RPMI8226 (cell line): ENCODE measurements at regions not wholly inside any gene's neighbourhood (a gene's known extent, or its start where the extent isn't known, plus 50 kb on each side); places are given as distances from the start of the nearest gene placed in this dataset.
"Not testable (repeated sequence)": the region's sequence is repeated elsewhere in the genome, so short reads cannot be mapped to it uniquely, and the experiment has no call there.

ENCODE experiments used
- DNase-seq: peaks from one replicate; pipeline ENCODE4 v3.0.0-alpha.2; 2015

DNA sequence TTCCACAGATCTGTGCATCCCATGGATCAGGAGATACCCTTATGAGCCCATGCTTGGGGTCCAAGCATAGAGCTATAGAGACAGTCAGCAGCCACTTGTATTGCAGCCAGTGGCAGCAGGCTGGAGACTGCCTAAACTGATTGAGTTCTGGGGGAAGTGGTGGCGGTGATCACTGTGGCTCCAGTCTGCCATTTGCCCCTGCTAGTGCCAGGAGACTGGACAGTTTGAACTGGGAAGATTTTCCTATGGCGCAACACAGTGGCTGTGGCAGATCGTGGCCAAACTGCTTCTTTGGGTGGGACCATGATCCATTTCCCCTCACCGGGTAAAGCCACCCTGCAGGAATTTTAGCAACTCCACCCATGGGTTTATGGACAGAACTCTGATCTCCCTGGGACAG is 679.7 kb upstream of the SEMA3D start:
- DNase-seq, result no peak

DNA sequence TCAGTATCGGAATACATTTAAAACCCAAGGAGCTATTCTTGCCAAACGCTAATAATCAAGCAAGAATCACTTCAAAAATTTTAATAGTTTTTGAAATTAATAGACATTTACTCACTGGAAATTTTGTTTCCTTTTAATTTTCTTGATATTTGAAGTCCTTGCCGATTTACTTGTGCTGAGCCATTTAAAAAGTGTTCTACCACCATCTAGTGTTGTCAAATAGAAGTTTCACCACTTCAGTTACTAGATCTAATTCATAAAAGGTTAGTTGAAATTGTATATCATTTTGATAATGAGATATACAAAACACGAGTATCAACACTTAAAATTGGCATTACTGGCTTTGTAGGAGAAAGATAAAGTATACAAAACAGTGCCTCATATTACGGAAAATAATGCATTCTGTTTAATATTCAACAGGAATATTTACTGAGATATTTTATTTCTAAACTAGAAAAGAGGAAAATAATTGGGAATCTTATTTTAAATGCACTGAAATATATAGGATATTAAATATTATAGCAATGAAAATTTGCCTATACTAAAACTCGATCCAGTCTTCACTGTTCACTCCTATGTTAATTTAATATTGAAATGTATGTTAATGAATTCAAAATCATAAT is 664.8 kb upstream of the SEMA3D start:
- peak; percentile 15 for DNase-seq

DNA sequence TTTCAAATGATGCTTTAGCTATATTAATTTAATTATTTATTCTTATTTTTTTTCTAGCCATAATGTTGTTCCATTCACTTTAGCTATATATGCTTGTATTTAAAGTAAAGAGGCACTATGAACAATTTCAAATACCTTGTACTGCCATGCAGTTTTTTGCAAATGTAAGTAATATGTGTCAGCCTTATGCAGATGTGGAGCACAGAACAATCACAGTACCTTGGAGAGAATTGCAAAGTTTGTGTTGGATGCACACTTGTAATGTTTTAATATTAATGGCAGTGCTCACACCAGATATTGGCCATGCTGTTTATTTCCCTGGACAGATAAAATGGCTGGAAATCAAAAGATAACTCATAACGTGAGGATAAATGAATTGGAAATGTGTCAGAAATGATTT is 663.5 kb upstream of the SEMA3D start:
- no peak for DNase-seq

DNA sequence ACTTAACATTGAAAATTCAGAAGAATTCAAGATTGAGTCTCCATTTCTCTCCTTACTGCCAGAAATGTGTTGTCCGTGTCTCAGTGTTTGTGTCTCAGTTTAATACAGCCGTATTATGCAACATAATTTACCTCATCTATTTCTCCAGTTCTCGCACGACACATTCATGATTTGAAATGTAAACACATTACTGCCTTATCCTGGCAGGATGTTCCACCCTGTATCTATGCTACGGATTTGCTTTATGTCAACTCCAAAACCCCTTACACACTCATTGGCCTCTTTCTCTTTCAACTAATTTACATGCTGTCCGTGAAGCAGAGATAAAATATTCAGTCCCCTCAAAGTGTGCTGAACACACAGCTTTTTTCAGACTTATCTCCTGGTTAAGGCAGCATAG is 653.7 kb upstream of the SEMA3D start:
- DNase-seq, result no peak

DNA sequence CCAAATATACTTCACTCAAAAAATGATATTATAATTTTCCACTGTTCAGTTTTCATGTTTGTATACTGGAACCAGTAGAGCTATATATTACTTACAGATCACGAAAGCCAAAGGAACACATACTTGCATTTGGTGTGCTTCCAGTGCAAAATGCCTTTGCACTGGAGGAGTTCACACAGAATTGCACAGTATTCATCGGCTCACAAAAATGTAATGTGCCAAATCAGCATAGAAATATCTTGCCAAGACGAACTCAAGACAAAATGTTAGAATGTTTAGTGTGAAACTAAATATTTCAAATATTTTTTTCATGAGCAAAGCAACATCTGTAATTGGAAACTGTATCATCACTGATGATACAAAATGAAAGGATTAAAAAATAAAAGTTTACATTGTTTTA is 646.2 kb upstream of the SEMA3D start:
- DNase-seq, result no peak

DNA sequence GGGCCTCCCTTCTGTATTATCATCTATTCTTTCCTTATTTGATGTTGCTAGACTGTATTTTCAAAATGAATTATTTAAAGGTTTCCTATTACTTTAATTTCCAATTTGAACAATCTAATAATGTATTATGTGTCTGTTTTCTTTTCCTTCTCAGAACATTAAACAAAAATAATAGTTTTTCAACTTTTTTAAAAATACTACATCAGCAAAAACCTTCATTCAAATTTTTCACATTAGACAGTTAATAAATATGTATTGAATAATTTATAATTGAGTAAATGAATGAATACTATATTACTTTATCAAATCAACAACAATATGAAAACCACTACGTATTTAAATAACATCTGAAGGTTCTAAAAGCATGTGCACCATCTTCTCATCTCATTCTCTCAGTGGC is 644.1 kb upstream of the SEMA3D start:
- no peak for DNase-seq

DNA sequence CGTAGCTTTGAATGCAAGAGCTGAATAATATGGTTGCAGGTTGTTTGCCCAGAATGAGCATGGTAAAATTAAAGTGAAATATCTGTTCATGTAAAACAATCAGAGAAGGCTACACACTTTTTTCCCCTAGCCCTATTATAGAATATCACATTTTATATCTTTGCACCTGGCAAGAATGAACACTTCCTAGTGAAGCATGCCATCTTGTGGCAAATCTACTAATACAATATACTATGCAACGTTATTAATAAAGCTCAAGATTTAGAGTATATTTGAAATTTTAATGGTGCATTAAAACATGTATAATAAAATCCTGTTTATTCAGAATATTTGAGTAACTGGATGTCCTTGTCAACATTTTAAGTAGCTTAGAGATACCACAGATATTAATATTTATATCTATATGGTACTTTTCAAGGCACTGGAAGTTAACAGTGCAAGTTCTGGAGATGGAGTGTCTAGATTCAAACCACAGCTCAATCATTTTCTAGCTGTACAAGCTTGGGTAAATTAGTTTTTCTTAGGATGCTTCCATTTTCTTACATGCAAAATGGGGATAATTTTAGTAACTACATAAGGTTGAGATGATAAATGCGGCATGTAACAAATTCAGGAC is 643.1 kb upstream of the SEMA3D start:
- DNase-seq, result no peak

DNA sequence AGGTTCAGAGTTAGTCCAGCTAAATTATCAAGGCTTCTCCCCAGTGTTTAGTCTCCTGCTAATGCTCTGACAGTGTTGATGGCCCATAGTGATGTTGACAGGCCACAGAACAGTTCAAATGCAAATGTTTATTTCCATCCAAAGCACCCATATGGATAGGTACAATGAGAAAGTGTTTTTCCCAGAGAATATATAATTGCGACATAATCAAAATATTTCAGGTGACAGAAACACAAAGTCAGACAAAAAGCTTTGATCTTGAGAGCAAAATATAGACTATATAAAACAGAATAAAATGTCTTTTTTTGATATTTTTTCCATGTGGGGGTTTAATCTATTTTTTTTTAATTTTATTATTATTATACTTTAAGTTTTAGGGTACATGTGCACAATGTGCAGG is 642.3 kb upstream of the SEMA3D start:
- no peak for DNase-seq

DNA sequence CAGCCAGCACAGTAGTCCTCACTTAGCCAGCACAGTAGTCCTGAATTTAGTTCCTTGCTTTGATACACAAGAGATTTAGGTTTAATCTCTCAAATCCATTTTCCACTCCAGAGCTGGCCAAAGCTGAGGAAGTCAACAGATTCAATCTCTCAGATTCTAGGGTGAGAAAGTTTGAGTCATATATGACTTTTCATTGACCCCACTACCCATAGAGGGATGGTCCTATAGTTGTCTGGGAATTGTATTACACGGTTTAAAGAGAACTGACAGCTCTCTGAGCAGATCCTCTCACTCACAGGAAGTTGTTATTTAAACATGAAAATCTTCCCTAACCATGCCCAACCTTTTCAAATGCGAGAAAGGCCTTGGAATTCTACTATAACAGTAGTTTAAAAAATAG is 641.8 kb upstream of the SEMA3D start:
- no peak for DNase-seq

DNA sequence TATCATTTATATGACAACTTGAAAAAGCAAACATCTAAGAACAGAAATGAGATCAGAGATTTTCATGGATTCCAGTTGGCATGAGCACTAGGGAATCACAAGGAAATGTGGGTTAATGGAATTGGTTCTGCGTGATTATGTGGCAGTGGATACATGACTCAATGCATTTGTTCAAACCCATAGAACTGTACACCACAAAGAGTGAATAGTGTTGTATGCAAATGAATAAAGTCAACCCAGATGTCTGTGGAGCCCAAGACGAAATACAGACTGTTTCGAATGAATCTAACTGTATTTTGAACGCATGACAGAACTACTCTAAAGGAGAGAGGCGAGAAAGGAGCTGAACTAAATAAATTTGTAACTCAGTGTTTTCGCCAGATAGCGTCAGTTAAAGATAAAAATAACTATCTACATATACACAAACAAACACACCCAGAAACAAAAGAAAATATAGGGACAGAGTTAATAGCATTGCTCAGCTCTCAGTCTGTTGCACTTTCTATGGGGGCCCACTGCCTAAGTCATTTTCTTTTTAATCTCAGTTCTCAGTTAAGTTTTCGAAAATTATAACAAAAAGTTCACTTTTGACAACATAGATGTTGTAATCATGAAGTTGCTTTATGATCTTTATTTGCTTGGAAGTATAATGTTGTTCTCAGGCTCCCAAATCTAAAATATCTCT is 636.7 kb upstream of the SEMA3D start:
- DNase-seq, result no peak

DNA sequence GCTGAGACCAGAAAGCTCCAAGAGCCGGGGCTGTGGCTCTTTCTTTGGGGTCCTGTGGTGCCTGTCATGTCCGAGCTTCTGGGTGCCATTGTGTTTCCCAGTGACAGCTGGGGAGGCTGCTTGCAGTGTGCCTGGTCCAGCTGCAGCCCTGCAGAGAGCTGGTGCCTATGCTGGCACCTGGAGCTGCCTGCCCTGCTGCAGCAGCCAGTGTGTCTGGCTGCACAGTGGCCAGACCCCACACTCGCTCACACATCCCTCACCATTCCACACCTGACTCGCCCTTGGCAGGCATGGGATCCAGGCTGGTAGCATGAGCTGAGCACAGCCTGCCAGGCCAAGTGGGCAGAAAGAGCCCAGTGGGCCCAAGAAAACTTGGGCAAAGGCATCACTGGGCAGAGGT is 635.1 kb upstream of the SEMA3D start:
- no peak for DNase-seq

DNA sequence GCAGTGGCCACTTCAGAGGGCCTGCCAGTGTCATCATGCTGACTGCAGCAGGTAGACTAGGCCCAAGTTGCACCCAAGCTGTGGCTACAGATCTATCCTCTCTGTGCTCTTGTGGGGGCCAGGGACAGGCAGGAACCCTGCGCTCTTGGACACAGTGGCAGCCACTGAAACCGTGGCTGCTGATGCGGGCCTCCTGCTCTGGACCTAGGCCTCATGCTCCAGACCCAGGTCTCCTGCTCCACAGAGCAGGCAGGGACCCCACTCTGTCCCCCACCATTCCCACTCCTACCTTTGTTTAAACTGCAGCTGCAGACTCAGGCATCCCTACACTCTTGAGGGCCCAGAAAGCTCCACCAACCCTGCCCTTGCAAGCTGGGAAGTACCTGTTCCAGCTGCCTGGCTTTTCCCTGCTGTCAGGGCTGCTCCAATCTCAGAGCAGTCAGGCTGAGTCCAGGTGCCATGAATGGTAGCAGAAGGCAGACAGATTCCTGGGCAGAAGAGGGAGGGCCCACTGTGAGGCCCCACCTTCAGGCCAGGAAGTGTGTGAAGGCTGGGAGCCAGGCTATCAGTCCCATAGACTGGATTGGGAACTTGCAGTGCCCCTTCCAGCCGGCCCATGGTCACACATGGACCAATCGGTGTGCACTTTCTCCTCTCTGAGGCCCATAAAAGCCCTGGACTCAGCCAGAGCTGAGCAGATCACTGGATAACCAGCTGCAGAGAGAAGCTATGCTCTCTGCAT is 634.0 kb upstream of the SEMA3D start:
- no peak for DNase-seq

DNA sequence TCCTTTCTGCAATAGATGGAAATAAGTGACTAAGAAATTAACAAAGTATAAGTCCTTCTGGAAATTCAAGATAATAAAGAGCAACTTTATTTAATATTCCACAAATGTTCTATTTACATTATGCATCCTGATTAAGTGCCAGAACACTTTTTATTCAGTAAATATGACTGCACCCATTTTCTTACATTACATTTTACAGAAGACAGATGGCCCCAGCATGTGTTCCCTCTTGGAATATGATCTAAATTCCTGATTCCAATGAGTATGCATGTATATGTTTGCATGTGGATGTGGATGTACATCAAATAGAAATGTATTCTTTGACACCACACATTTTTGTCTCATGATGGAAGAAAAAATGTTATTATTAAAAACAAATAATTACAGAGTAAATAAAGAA is 628.7 kb upstream of the SEMA3D start:
- no peak for DNase-seq

DNA sequence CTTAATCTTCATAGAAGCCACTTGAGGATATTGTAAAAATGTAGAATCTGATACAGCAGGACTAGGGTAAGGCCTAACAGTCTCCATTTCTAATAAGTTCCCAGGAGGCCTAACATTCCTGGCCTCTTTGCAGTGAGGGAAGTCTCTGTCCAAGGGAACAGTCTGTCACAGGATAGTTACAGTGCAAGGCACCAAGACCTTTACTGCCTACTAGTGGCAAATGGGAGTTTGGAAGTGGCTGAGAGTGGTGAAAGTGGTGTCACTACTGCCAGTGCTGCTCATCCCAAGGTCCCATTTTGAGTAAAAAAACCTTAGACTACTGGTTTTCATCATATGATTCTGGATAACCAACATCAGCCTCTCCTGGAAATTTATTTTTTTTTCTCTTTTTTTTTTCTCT is 619.5 kb upstream of the SEMA3D start:
- DNase-seq, result no peak

DNA sequence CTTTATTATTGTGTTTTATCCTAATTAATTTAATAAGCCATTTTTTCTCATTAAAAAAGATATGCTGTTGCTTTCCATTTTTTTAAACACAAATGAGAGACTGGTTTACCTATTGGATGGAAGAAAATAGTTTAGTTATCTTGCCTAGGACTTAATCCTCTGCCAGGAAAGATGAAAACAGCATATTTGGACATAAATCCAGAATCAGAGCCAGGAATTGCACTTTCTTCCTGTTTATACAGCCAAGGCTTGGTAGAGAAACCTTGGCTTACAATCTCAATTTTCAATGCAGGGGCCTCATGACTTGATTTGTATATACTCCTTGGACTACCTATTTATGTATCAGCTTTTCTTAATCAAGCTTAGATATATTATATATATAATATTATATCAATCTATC is 618.8 kb upstream of the SEMA3D start:
- DNase-seq, result no peak

DNA sequence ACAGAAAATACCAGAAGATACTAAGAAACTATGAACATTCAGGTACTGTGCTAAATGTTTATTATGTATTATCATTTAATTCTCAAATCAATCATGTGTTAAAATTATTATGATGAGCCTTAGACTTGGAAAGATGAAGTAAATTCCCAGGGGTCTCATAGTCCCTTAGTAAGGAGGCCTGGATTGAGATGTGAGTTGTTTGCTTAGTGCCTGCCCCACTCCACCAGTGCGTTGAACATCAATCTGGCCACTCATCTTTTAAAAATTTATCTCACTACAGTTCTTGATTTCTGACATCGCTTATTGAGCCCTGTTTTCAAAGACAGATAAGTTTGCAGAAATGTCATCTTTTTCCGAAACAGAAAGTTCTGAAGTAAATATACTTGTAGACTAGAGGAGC is 618.4 kb upstream of the SEMA3D start:
- no peak for DNase-seq

DNA sequence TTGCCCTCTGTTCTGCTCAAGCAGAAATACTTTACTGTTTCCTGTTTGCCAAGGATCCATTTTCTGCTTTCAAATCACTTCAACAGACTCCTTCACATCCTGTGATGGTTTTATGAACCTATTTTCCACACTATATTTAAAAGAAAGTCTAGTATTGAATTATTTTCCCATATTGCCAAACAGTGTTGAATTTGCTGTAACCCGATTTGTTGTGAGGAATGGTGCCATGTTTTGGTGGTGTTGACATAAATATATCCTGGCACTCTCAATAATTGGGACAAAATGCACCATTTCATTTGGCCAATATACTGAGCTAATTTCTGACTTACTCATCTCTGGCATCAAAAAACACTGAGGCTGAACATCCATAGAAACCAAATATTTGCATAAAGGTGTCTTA is 615.4 kb upstream of the SEMA3D start:
- no peak for DNase-seq

DNA sequence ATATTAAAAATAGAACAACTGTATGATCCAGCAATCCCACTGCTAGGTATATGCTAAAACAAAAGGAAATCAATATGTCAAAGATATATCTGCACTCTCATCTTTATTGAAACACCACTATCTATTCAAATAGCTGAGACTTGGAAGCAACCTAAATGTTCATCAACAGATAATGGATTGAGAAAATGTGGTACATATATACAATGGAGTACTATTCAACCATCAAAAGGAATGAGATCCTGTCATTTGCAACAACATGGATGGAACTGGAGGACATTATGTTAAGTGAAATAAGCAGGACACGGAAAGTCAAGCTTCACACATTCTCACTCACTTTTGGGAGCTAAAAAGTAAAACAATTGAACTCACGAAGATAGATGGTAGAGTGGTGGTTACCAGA is 610.1 kb upstream of the SEMA3D start:
- DNase-seq, result no peak

DNA sequence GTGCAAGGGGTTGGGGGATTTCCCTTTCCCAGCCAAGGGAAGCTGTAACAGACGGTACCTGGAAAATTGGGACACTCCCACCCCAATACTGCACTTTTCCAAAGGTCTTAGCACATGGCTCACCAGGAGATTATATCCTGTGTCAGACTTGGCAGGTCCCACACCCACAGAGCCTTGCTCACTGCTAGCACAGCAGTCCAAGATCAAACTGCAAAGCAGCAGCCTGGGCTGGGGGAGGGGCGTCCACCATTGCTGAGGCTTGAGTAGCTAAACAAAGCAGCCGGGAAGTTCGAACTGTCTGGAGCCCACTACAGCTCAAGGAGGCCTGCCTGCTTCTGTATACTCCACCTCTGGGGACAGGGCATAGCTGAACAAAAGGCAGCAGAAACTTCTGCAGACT is 604.2 kb upstream of the SEMA3D start:
- DNase-seq, result not testable (repeated sequence)

DNA sequence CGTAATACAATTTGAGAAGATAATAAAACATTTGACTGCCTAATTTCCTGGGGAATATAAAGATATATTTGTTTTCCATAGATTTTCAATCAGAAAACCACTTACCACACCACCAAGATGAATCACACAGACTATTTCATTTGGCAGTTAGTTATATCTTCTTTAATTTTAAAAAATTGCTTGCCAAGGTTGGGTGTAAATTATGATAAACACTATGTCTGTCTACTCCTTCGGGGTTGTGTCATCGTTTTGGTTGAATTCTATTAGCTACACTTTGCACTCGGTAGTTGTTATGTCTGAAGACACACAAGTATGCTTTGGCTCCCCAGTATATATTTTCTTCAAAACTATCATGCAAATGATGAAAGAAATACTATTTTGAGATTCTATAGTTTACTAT is 594.8 kb upstream of the SEMA3D start:
- no peak for DNase-seq

DNA sequence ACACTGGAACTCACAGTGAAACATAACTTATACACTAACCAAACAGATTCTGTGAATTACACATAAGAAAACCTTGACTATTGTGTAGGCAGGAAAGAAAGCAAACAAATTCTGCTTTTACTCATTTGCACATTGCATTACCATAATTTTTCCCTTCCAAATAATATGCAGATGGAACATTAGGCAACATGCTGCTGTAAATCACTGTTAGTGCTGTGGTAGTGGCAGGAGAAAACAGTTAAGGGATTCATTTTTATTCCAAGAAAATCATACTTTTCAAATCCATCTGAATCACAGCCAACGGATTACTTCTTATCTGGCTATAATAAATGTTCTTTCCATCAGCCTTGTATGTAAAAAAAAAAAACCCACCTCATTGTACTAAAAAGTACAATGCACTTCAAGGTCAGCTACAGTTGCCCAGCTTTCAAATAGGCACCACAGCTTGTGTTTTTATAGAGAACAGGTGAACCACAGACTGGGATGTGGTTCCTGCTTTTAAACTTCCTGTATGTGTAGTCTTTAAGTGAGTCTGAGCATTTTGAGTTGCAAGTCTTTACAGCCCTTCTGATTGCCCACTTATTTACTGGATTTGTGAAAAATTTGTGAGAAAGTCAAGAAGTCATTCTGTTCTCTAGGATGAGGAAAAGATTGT is 590.0 kb upstream of the SEMA3D start:
- no peak for DNase-seq

DNA sequence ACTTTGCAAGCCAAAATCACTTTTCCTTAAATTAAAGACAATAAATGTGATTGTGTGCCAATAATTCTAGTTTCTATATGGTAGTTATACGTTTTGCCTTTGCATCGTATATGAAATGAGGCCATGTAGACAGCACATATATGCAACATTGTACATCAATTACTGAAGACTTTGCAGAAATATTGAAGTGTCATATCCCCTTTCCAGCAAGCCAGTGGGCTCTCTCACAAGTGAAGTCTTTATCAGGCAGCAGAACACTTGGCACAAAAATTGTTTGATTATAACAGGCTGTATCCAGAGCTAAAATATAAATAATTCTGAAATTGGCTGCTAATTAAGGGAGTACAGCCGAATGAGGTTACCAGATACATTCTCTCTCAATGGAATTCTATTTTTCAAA is 588.6 kb upstream of the SEMA3D start:
- DNase-seq, result no peak

DNA sequence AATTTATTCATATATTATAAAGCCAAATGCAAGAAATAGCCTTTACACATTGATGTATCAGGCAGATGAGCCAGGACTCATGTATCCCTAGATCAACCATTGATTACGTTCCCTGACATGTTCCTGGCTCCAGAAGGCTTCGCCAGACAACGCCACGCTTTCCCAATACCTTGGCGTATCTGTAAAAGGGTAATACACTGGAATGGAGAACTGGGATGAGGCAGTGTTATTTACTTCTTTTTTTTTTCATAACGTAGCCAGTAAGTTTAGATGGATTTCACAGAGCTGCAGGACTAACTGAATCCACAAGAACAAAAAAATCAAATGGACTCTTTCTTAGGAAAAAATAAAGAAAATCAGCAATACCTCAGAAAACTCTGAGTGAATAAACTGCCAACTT is 588.1 kb upstream of the SEMA3D start:
- DNase-seq, result no peak
